HepG2 (cell line): ENCODE measurements at regions not wholly inside any gene's neighbourhood (a gene's known extent, or its start where the extent isn't known, plus 50 kb on each side); places are given as distances from the start of the nearest gene placed in this dataset.
A peak's percentile ranks its signal among the peaks of the same experiment; 100 is the strongest.

Experiments used
- ATAC-seq: fragments of 200-7000 bp; cut with Tn5 transposase; 3 replicates; pipeline ENCODE4 v1.9.1; 2020; ENCODE audit warnings: mild to moderate bottlenecking, moderate library complexity
- BruUV-seq: library from RNA; stranded (reverse); fragments of 400-500 nt; replicated peaks from 2 replicates; lab custom pipeline; 2021; lab: Mats Ljungman, UMichigan
- CTCF ChIA-PET: fragments of 300-600 bp; formaldehyde crosslinking; extraction: SDS; loops from one replicate; lab custom pipeline; 2021; ENCODE audit warnings: low total read pairs, inconsistent platforms, low intra/inter-chr PET ratio; lab: Yijun Ruan, JAX
- POLR2A ChIA-PET: fragments of 350-600 bp; sonication (Branson Sonifier 250); formaldehyde crosslinking; loops from one replicate; lab custom pipeline; 2020; ENCODE audit warnings: antibody characterized with exemption, inconsistent platforms; lab: Yijun Ruan, JAX
- DNase-seq: peaks from one replicate; pipeline ENCODE4 v3.0.0-alpha.2; 2015; ENCODE audit warnings: low spot score
- FAIRE-seq: peaks from 3 replicates; lab custom pipeline; 2011; peaks lifted over from hg19 to GRCh38; lab: Jason Lieb, UNC
- H2AFZ ChIP-seq: one replicate; pipeline ENCODE4 v1.6.1; 2011; ENCODE audit warnings: low read length, inconsistent platforms
- H3K27ac ChIP-seq: fragments of 300-600 bp; 3 replicates; pipeline ENCODE4 v1.8.0; 2011; ENCODE audit warnings: mixed run types, mild to moderate bottlenecking, mixed read lengths, low read length, inconsistent platforms; ENCODE audit not compliant: insufficient read depth; ENCODE audit errors: extremely low read length
- H3K27me3 ChIP-seq, 2 experiments: fragments of 200-600 bp in 1 of 2; 2 replicates in 1 of 2; 3 replicates in 1 of 2; pipeline versions ENCODE4 v1.6.0 to v1.8.0; 2011; ENCODE audit warnings: low read length in 2 of 2, mild to moderate bottlenecking in 2 of 2, moderate library complexity in 2 of 2, inconsistent platforms in 1 of 2; ENCODE audit not compliant: insufficient read depth in 2 of 2, control insufficient read depth in 1 of 2
- H3K36me3 ChIP-seq, 2 experiments: fragments of 200-600 bp in 1 of 2; replicated peaks in 1 of 2; 2 replicates in 1 of 2; 3 replicates in 1 of 2; pipeline versions ENCODE4 v1.5.1 to v1.8.0; 2011; ENCODE audit warnings: low read length in 2 of 2, inconsistent platforms in 1 of 2; ENCODE audit not compliant: insufficient read depth in 2 of 2, control insufficient read depth in 1 of 2
- H3K4me1 ChIP-seq: 2 replicates; pipeline ENCODE4 v1.5.1; 2012; ENCODE audit warnings: low read length, inconsistent platforms; ENCODE audit not compliant: insufficient read depth
- H3K4me2 ChIP-seq: 2 replicates; pipeline ENCODE4 v1.6.0; 2011; ENCODE audit warnings: low read depth, low read length, inconsistent platforms
- H3K4me3 ChIP-seq, 3 experiments: fragments of 200-600 bp in 1 of 3; sonication (generic), shearing (Covaris generic) in 1 of 3; replicated peaks in 1 of 3; 2 replicates each; pipeline ENCODE4 v1.5.1; 2011 to 2016; ENCODE audit warnings: low read length in 3 of 3, inconsistent platforms in 2 of 3, low read depth in 2 of 3, mild to moderate bottlenecking in 2 of 3, control low read depth in 1 of 3, mixed read lengths in 1 of 3; ENCODE audit not compliant: insufficient read depth in 1 of 3
- H3K79me2 ChIP-seq: one replicate; pipeline ENCODE4 v1.6.1; 2011; ENCODE audit warnings: low read length, inconsistent platforms; ENCODE audit not compliant: insufficient read depth
- H3K9ac ChIP-seq: 2 replicates; pipeline ENCODE4 v1.6.0; 2011; ENCODE audit warnings: mild to moderate bottlenecking, low read depth, low read length, inconsistent platforms; ENCODE audit not compliant: insufficient read depth
- H3K9me3 ChIP-seq: 2 replicates; pipeline ENCODE4 v1.5.1; 2012; ENCODE audit warnings: mild to moderate bottlenecking, low read length
- H4K20me1 ChIP-seq: 2 replicates; pipeline ENCODE4 v1.6.0; 2011; ENCODE audit warnings: inconsistent platforms, mild to moderate bottlenecking, low read length, moderate library complexity; ENCODE audit not compliant: insufficient read depth
- GABPB1 ChIP-seq: IDR thresholded peaks from 2 replicates; pipeline ENCODE4 v1.6.1; 2016; ENCODE audit warnings: mild to moderate bottlenecking, missing genetic modification reagents, moderate library complexity, missing compliant biosample characterization
- ZNF687 ChIP-seq: sonication (generic); formaldehyde crosslinking; IDR thresholded peaks from 2 replicates; pipeline ENCODE4 v1.5.1; 2020; ENCODE audit warnings: mild to moderate bottlenecking, missing genetic modification reagents, moderate library complexity
- ZNF709 ChIP-seq: sonication (generic); formaldehyde crosslinking; IDR thresholded peaks from 2 replicates; pipeline ENCODE4 v1.5.0; 2020; ENCODE audit warnings: mild to moderate bottlenecking, missing genetic modification reagents
- WGBS: methylation state at CpG from one replicate; pipeline ENCODE4 v1.1.6; 2017; ENCODE audit warnings: low lambda C conversion rate; 5-methylcytosine and 5-hydroxymethylcytosine counted together
- in situ Hi-C: cut with HindIII; loops from 2 replicates; pipeline ENCODE4 v1.10.0; 2017; ENCODE audit warnings: low pct_unique_long_range_greater_than_20kb; ENCODE audit not compliant: extremely low pct_ligation_motif_present
- intact Hi-C: fragments of 100-400 bp; cut with micrococcal nuclease; formaldehyde crosslinking; loops from one replicate; pipeline ENCODE4 v1.10.0; 2022; ENCODE audit not compliant: unreplicated experiment

- TF ChIP-seq GABPB1 (CRISPR knock-in tag) (peak; percentile 19; the same call in 1 of the 2 replicates), ZNF709 (CRISPR knock-in tag) (no peak), ZNF687 (0 out of 2 replicates have a peak, but pooled peaks have one; percentile 10)
- Histone ChIP-seq H4K20me1 (no peaks in the 10 kb centered on the region), H2AFZ (no peak overlapping the region), H3K4me1 (peaks cover 9% of the 10 kb centered on the region; the same call in 1 of the 2 replicates), H3K9me3 (no peaks in the 10 kb centered on the region), H3K36me3 (no peaks in the 10 kb centered on the region), H3K27me3 (no peaks in the 10 kb centered on the region), H3K4me2 (no peak overlapping the region; the same call in 1 of the 2 replicates), H3K4me3 (no peak overlapping the region), H3K79me2 (no peaks in the 10 kb centered on the region), H3K9ac (no peak overlapping the region), H3K27ac (no peak overlapping the region)
- DNase-seq = no peak
- intact Hi-C loops (no loop called here), in situ Hi-C loops (no loop called here)
- ATAC-seq = no peak
- WGBS = 92% methylated on average over 25 of the region's 26 CpGs
- no TSS peak for BruUV-seq
- ChIA-PET POLR2A (no interaction called here), CTCF (no interaction called here)
- FAIRE-seq = no peak
Measured at GRCh38 chr10:44293306-44293778, 91.6 kb downstream of the CXCL12 start.
